Liver (tissue), 8 donors: ENCODE measurements at regions not wholly inside any gene's neighbourhood (a gene's known extent, or its start where the extent isn't known, plus 50 kb on each side); places are given as distances from the start of the nearest gene placed in this dataset.

Experiments used
- DNase-seq: peaks from one replicate; pipeline ENCODE4 v3.0.0-alpha.2; 2017; ENCODE audit warnings: low spot score
- H3K27ac ChIP-seq, 2 donors: one replicate each; pipeline ENCODE4 v1.7.0; 2013; ENCODE audit warnings: inconsistent platforms in 2 of 2, low read length in 2 of 2, control low read depth in 1 of 2, low read depth in 1 of 2, mild to moderate bottlenecking in 1 of 2
- H3K27me3 ChIP-seq, 4 donors: one replicate each; pipeline versions ENCODE4 v1.6.1 to v1.7.0; 2013; ENCODE audit warnings: low read length in 3 of 4, inconsistent platforms in 1 of 4, mild to moderate bottlenecking in 1 of 4, moderate library complexity in 1 of 4; ENCODE audit not compliant: control insufficient read depth in 4 of 4, insufficient read depth in 4 of 4
- H3K36me3 ChIP-seq, 4 donors: one replicate each; pipeline versions ENCODE4 v1.6.1 to v1.7.0; 2013; ENCODE audit warnings: low read length in 3 of 4, mild to moderate bottlenecking in 3 of 4, low read depth in 1 of 4, moderate library complexity in 1 of 4; ENCODE audit not compliant: control insufficient read depth in 4 of 4, insufficient read depth in 3 of 4
- H3K4me1 ChIP-seq, 4 donors: one replicate each; pipeline versions ENCODE4 v1.6.1 to v1.7.0; 2013; ENCODE audit warnings: low read length in 3 of 4, mild to moderate bottlenecking in 3 of 4, moderate library complexity in 1 of 4; ENCODE audit not compliant: control insufficient read depth in 4 of 4, insufficient read depth in 4 of 4
- H3K4me3 ChIP-seq, 3 donors: one replicate each; pipeline versions ENCODE4 v1.6.1 to v1.7.0; 2013; ENCODE audit warnings: low read length in 3 of 3, control low read depth in 1 of 3, low read depth in 1 of 3, mild to moderate bottlenecking in 1 of 3
- H3K9ac ChIP-seq, 2 donors: one replicate each; pipeline ENCODE4 v1.7.0; 2013; ENCODE audit warnings: low read length in 2 of 2, mild to moderate bottlenecking in 2 of 2, moderate library complexity in 2 of 2, control low read depth in 1 of 2, low read depth in 1 of 2
- H3K9me3 ChIP-seq, 4 donors: one replicate each; pipeline versions ENCODE4 v1.6.1 to v1.7.0; 2013; ENCODE audit warnings: low read length in 3 of 4; ENCODE audit not compliant: control insufficient read depth in 4 of 4
- CTCF ChIP-seq: fragments of 150-350 bp; IDR thresholded peaks from 2 replicates; pipeline ENCODE4 v1.5.1; 2017; ENCODE audit warnings: improper control_type of control experiment, low read depth, low read length; ENCODE audit not compliant: missing input control
- EGR1 ChIP-seq, 2 donors: IDR thresholded peaks; 2 replicates each; pipeline ENCODE4 v1.6.1; 2016 to 2018; ENCODE audit warnings: antibody characterized with exemption in 2 of 2, low read depth in 2 of 2
- FOXA1 ChIP-seq: IDR thresholded peaks from 2 replicates; pipeline ENCODE4 v1.6.1; 2016; ENCODE audit warnings: antibody characterized with exemption
- FOXA2 ChIP-seq: IDR thresholded peaks from 2 replicates; pipeline ENCODE4 v1.6.1; 2016; ENCODE audit warnings: antibody characterized with exemption
- GABPA ChIP-seq, 2 donors: IDR thresholded peaks in 1 of 2; conservative IDR thresholded peaks in 1 of 2; 2 replicates each; pipeline ENCODE4 v1.6.1; 2016; ENCODE audit warnings: antibody characterized with exemption in 2 of 2, mild to moderate bottlenecking in 1 of 2, moderate library complexity in 1 of 2
- HNF4A ChIP-seq, 2 donors: conservative IDR thresholded peaks; 2 replicates each; pipeline ENCODE4 v1.6.1; 2016; ENCODE audit warnings: antibody characterized with exemption in 2 of 2, mild to moderate bottlenecking in 2 of 2
- HNF4G ChIP-seq: IDR thresholded peaks from 2 replicates; pipeline ENCODE4 v1.6.1; 2016; ENCODE audit warnings: antibody characterized with exemption
- JUND ChIP-seq, 2 donors: IDR thresholded peaks; 2 replicates each; pipeline ENCODE4 v1.6.1; 2016; ENCODE audit warnings: antibody characterized with exemption in 2 of 2
- MAX ChIP-seq: IDR thresholded peaks from 2 replicates; pipeline ENCODE4 v1.6.1; 2016; ENCODE audit warnings: antibody characterized with exemption
- NR2F2 ChIP-seq: IDR thresholded peaks from 2 replicates; pipeline ENCODE4 v1.6.1; 2016; ENCODE audit warnings: antibody characterized with exemption
- RAD21 ChIP-seq, 2 donors: IDR thresholded peaks; 2 replicates each; pipeline ENCODE4 v1.6.1; 2016; ENCODE audit warnings: antibody characterized with exemption in 2 of 2, mild to moderate bottlenecking in 2 of 2
- REST ChIP-seq: IDR thresholded peaks from 2 replicates; pipeline ENCODE4 v1.6.1; 2016; ENCODE audit warnings: antibody characterized with exemption, mild to moderate bottlenecking
- RXRA ChIP-seq, 2 donors: IDR thresholded peaks; 2 replicates each; pipeline ENCODE4 v1.6.1; 2017 to 2018; ENCODE audit warnings: antibody characterized with exemption in 2 of 2, mild to moderate bottlenecking in 1 of 2
- SP1 ChIP-seq: IDR thresholded peaks from 2 replicates; pipeline ENCODE4 v1.6.1; 2018; ENCODE audit warnings: antibody characterized with exemption, mild to moderate bottlenecking
- TAF1 ChIP-seq: conservative IDR thresholded peaks from 2 replicates; pipeline ENCODE4 v1.6.1; 2016; ENCODE audit warnings: antibody characterized with exemption, mild to moderate bottlenecking
- ZBTB33 ChIP-seq: IDR thresholded peaks from 2 replicates; pipeline ENCODE4 v1.6.1; 2016; ENCODE audit warnings: antibody characterized with exemption
- WGBS: extraction: QIAGEN DNeasy Blood & Tissue Kit; methylation state at CpG from one replicate; pipeline ENCODE4 v1.1.7; 2013; 5-methylcytosine and 5-hydroxymethylcytosine counted together
- TF ChIP-seq, protein P1 (sequence below): IDR thresholded peaks from 2 replicates; pipeline ENCODE4 v1.6.1; 2016; ENCODE audit warnings: antibody characterized with exemption
- donor health status: healthy.
- donor health status: healthy.
- donor health status: healthy.
- donor health status: healthy.
- donor health status: healthy.

- TF ChIP-seq MAX (no peak), NR2F2 (peak; percentile 63), CTCF (no peak), TAF1 (no peak)
These were observed 175.3 kb downstream of the QDPR start (continued) for GRCh38 chr4:17336524-17336961.

DNA sequence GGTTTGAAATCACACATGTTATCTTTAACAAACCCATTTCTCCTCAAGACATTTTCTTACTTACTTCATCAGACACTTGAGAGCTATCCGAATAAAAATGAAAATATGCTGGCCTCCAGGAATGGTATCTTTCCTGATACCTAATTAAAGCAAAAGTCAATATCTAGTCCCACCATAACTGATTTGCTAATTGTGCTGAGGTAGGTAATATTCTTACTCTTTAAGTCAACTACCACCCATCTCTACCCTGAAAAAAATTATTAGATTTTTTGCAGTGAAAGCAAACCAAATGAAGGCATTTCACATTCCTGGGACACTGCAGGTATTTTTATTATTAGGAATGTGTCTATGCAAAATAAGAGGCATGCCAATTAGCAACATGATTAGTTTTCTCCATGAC, 175.8 kb downstream of the QDPR start:
- no peaks in the 10 kb centered on the region for H3K36me3 ChIP-seq
- DNase-seq, result no peak
- H3K4me1 ChIP-seq, result no peaks in the 10 kb centered on the region
- TF ChIP-seq CTCF, result no peak
- no peak for TF ChIP-seq RAD21 (IDR thresholded peaks at IDR 0.05)
- no peak for TF ChIP-seq MAX
- TF ChIP-seq GABPA (IDR thresholded peaks at IDR 0.05 in 1 of 2, conservative IDR thresholded peaks at IDR 0.05 in 1 of 2), result no peak
- no peak for TF ChIP-seq ZBTB33
- no peak for TF ChIP-seq REST
- TF ChIP-seq JUND (IDR thresholded peaks at IDR 0.05), result no peak
- TF ChIP-seq, protein P1, sequence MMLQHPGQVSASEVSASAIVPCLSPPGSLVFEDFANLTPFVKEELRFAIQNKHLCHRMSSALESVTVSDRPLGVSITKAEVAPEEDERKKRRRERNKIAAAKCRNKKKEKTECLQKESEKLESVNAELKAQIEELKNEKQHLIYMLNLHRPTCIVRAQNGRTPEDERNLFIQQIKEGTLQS, result no peak
- TF ChIP-seq TAF1, result no peak
- no peak for TF ChIP-seq HNF4G
- no peak for TF ChIP-seq FOXA1
- TF ChIP-seq EGR1 (IDR thresholded peaks at IDR 0.05; ENCODE audit: low read depth in 2 of 2), result no peak
- TF ChIP-seq SP1, result no peak
- no peak for TF ChIP-seq FOXA2
- no peak for TF ChIP-seq NR2F2
- TF ChIP-seq RXRA (IDR thresholded peaks at IDR 0.05), result no peak
- TF ChIP-seq HNF4A (conservative IDR thresholded peaks at IDR 0.05), result no peak
- H3K9me3 ChIP-seq, result no peaks in the 10 kb centered on the region
- no peak overlapping the region for H3K9ac ChIP-seq
- 94% methylated on average over 1 of the region's 1 CpG for WGBS
- no peak overlapping the region for H3K27ac ChIP-seq
- H3K4me3 ChIP-seq, result no peak overlapping the region
- H3K27me3 ChIP-seq, result peaks cover 0 to 3% (median 0%) of the 10 kb centered on the region in 4 donors
